ENCODE measurements at regions not wholly inside any gene's neighbourhood (a gene's known extent, or its start where the extent isn't known, plus 50 kb on each side); places are given as distances from the start of the nearest gene placed in this dataset.
A peak's percentile ranks its signal among the peaks of the same experiment; 100 is the strongest.
"Not testable (repeated sequence)": the region's sequence is repeated elsewhere in the genome, so short reads cannot be mapped to it uniquely, and the experiment has no call there.

DNA sequence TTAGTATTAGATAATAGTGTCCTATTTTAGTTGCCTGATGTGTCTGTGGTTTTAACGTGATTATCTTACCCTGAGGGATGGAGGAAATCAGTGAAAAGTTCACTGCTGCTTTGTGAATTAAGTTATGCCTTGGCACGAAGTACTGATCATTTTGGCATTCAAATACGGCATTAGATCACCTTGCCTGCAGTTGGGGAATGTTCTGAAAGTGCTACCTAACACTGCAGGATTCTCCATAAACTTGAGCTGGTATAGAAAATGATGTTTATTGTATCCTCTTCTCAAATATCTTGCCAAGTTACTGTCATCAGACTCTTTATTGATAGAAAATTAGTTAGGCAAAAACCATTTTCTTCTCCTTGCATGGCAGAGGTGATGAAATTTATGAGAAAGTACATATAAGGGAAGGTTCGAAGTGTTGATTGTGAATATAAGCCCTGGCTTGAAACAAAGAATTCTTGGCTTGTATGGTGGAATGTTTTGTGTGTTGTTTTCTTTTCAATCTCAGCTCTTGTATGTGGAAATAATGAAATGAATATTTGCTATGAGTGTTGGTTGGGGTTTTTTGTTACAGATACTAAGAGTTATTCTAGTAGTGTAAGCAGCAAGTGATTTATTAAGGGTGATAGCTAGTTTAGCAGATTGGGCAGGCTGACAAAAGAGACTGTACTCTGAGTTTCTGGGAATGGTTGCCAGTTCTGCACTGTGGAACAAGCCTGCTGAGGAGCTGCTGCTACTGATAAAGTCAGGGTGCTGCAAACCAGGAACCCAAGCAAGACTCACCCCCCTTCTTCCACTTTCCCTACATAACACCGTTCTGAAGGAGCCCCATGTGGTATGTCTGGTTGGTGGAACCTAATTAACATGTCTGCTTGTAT, 448.3 kb downstream of the PCNX1 start:
- DNase-seq (ENCODE audit: extremely low read depth, low read depth), result no peak

DNA sequence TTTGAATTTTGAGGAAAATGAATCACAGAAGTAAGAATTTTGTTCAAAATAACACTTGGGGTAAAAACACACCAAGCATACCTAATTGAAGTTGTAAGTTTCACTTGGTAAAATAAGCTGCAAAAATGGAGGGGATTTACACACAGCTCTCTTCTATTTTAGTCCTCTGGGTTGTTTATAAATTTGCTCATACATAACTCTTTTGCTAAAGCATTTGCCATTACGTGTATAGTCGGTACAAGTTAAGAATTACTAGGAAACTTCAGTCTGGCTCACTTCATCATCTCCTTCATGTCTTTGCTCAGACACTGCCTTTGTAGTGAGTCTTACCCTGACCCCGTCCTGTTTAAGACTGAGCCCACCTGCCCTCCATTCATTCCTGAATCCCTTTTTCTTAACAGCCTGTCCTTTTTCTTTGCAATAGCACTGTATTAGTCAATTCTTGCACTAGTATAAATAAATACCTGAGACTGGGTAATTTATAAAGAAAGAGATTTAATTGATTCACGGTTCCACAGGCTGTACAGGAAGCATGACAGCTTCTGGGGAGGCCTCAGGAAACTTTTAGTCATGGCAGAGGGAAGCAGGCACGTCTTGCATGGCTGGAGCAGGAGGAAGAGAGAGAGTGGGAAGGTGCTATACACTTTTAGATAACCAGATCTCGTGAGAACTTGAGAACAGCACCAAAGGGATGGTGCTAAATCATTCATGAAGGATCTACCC, 451.1 kb downstream of the PCNX1 start:
- DNase-seq (ENCODE audit: extremely low read depth, low read depth), result no peak

GRCh38 chr14:71358932-71359421, 451.7 kb downstream of the PCNX1 start:
- not testable (repeated sequence) for DNase-seq (ENCODE audit: extremely low read depth, low read depth)

DNA sequence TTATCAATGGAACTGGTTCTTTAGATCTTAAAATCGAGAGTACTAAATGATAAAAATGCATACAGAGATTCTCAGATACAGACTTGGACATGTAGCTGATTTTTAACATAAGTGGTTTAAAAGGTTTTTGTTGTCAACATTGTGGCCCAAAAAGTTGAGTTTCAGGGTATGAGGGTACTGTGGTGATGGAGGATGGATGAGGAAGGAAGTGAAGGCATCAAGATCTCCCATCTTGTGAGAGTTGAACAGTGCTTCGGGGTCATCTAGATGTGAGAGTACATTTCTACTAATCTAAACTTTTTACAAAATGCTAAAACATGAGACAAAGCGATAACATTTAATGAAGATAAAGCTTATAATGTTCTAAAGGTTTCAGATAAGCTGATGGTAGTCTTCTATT, 452.6 kb downstream of the PCNX1 start:
- DNase-seq (ENCODE audit: extremely low read depth, low read depth), result no peak

DNA sequence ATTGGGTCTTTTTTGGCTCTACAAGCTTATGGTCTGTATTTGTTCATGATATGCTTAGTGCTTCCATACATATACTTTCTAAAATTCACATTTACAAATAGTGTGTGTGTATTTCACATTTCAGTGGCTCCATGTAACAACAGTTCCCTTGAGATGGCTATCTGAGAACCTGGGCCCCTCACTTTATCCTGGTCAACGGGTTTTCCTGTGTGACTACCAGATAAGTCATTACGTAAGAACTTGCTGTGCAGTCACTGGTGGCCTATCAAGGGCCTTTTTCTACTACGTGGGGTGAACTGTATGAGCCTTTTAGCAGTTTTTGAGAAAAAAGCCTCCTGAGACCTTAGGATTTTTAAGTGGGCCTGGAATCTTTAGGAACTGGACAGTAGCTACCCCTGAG, 454.1 kb downstream of the PCNX1 start:
- DNase-seq (ENCODE audit: extremely low read depth, low read depth), result no peak

GRCh38 chr14:71361874-71362273, 454.6 kb downstream of the PCNX1 start:
- DNase-seq (ENCODE audit: extremely low read depth, low read depth), result no peak

DNA sequence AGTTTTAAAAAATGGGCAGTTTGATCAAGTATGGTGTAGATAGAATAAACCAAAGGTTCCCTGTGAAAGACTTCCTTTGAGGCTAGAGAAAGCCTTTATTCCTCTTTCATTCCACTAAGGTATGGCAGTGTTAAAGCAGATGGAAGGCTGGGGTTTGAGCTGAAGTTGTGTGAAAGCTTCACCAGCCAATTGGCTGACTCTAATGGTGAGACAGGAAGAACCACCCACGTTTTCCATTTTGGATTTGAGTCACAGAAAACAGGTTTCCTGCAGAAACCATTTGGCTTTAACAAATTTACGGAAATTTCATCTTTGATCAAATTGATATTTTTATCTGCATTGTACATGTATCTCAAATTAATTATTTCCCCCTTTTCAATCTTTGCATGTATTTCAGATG, 455.0 kb downstream of the PCNX1 start:
- no peak for DNase-seq (ENCODE audit: extremely low read depth, low read depth)

- DNase-seq (ENCODE audit: extremely low read depth, low read depth), result no peak
These were observed 455.8 kb downstream of the PCNX1 start for GRCh38 chr14:71362920-71363584.

- DNase-seq (ENCODE audit: extremely low read depth, low read depth), result no peak
These were observed 457.0 kb downstream of the PCNX1 start for GRCh38 chr14:71363946-71364925.

GRCh38 chr14:71365361-71365760, 458.1 kb downstream of the PCNX1 start:
- DNase-seq (ENCODE audit: extremely low read depth, low read depth), result no peak

DNA sequence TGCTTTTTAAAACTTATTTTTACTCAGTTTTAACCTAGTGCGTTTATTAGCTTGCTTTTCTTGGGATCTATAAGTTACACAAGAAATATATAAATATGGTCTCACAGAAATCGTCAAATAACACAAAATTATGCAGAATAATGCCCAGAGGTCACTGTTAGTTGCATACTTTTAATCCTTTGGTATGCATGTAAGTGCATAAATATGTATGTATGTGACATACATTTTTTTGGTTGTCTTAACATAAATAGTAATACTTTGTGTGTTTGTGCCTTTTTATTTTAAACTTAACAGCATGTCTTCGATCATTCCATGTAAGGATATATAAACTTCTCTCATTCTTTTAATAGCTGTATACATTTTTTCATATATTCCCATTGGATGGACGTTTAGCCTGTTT, 459.6 kb downstream of the PCNX1 start:
- DNase-seq (ENCODE audit: extremely low read depth, low read depth), result no peak

- DNase-seq (ENCODE audit: extremely low read depth, low read depth), result peak; percentile 2
These were observed 464.6 kb downstream of the PCNX1 start for GRCh38 chr14:71371711-71372396.

GRCh38 chr14:71372411-71372838, 465.2 kb downstream of the PCNX1 start:
- DNase-seq (ENCODE audit: extremely low read depth, low read depth), result peak; percentile 2

GRCh38 chr14:71373773-71374172, 466.5 kb downstream of the PCNX1 start:
- no peak for DNase-seq (ENCODE audit: extremely low read depth, low read depth)

GRCh38 chr14:71374989-71375388, 467.7 kb downstream of the PCNX1 start:
- DNase-seq (ENCODE audit: extremely low read depth, low read depth), result no peak

GRCh38 chr14:71377099-71377498, 469.8 kb downstream of the PCNX1 start:
- no peak for DNase-seq (ENCODE audit: extremely low read depth, low read depth)

GRCh38 chr14:71380271-71380670, 473.0 kb downstream of the PCNX1 start:
- DNase-seq (ENCODE audit: extremely low read depth, low read depth), result no peak

DNA sequence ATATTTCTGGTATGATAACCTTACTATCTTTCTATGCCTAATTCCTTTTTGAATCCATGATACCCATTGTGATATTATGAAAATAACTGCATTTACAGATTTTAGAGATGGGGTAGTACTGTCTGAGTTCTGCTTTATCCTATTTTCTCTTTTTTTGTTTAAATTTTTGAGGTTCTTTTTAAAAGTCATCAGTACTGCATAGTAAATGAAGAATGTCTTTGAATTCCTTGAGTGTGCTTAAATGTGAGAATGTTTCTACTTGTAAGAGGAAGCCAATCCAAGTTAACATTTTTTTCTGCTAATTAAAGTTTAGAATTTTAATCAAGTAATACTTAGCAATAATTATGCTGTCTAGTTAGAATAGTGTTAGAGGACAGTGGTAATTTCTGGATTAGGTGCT, 474.6 kb downstream of the PCNX1 start:
- DNase-seq (ENCODE audit: extremely low read depth, low read depth), result no peak

DNA sequence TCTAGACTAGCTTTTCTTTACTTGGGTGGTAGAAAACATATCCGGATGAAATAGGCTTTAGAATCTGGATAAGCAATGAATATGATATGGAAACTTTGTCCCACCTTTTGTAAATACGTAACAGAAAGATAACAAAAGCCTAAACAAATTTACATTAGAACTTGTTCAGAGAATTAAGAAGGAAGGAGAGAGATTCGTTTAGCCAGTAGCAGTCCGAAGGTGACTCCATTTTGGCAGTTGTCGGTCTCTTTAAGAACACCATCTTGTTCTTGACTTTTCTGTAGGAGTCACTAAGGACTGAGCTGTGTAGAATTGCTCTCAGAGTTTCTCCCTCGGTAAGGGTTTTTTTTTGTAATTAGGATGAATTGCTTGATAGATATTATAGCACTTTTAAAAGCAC, 475.1 kb downstream of the PCNX1 start:
- no peak for DNase-seq (ENCODE audit: extremely low read depth, low read depth)

DNA sequence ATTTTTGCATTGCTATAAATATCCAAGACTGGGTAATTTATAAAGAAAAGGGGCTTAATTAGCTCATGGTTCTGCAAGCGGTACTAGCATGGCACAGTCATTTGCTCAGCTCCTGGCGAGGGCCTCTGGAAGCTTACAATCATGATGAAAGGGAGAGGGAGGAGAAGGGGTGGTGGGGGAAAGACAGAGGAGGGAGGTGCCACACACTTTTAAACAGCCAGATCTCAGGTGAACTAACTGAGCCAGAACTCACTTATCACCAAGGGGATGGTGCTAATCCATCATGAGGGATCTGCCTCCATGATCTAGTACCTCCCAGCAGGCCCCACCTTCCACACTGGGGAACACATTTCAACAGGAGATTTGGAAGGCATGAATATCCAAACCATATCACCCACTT, 476.3 kb downstream of the PCNX1 start:
- DNase-seq (ENCODE audit: extremely low read depth, low read depth), result no peak

Data from NCI-H460 (cell line).